Vagina (tissue), 2 donors: ENCODE measurements at regions not wholly inside any gene's neighbourhood (a gene's known extent, or its start where the extent isn't known, plus 50 kb on each side); places are given as distances from the start of the nearest gene placed in this dataset.

Experiments used
- CTCF ChIP-seq, 3 experiments: fragments of 450-650 bp in 2 of 3; fragments of 200-600 bp in 1 of 3; sonication (generic) in 1 of 3; IDR thresholded peaks; one replicate each; pipeline ENCODE4 v1.5.1; 2017 to 2019; ENCODE audit warnings: antibody characterized with exemption in 3 of 3, mild to moderate bottlenecking in 2 of 3, moderate library complexity in 2 of 3
- POLR2A ChIP-seq, 2 donors: fragments of 450-650 bp; IDR thresholded peaks; one replicate each; pipeline ENCODE4 v1.6.1; 2017; ENCODE audit warnings: antibody characterized with exemption in 2 of 2, mild to moderate bottlenecking in 2 of 2, moderate library complexity in 2 of 2
- POLR2AphosphoS5 ChIP-seq, 2 donors: sonication (generic); formaldehyde crosslinking; IDR thresholded peaks; one replicate each; pipeline ENCODE4 v1.9.0; 2017; ENCODE audit warnings: antibody characterized with exemption in 2 of 2, mild to moderate bottlenecking in 2 of 2, low read depth in 1 of 2; ENCODE audit not compliant: insufficient read depth in 1 of 2

- TF ChIP-seq CTCF (IDR thresholded peaks at IDR 0.05) (no peak), POLR2A (IDR thresholded peaks at IDR 0.05) (no peak), POLR2AphosphoS5 (IDR thresholded peaks at IDR 0.05; ENCODE audit: insufficient read depth in 1 of 2, low read depth in 1 of 2) (no peak)
Observed at GRCh38 chr10:31143331-31143935, 111.8 kb upstream of the ZNF438 start.
